Fibroblast of lung (primary cell): ENCODE measurements at regions not wholly inside any gene's neighbourhood (a gene's known extent, or its start where the extent isn't known, plus 50 kb on each side); places are given as distances from the start of the nearest gene placed in this dataset.

Experiments used
- DNase-seq, 2 donors: peaks; one replicate each; pipeline versions ENCODE4 v3.0.0 to v3.0.0-alpha.2; 2010; ENCODE audit warnings: low read depth in 2 of 2
- H2AFZ ChIP-seq: 2 replicates; pipeline ENCODE4 v1.5.1; 2012; ENCODE audit warnings: low read length, control low read depth, inconsistent platforms
- H3K27ac ChIP-seq: 2 replicates; pipeline ENCODE4 v1.5.1; 2011; ENCODE audit warnings: low read length, control low read depth; ENCODE audit not compliant: insufficient read depth
- H3K27me3 ChIP-seq: 2 replicates; pipeline ENCODE4 v1.5.1; 2011; ENCODE audit warnings: mild to moderate bottlenecking, low read length; ENCODE audit not compliant: control insufficient read depth, insufficient read depth
- H3K36me3 ChIP-seq: 2 replicates; pipeline ENCODE4 v1.5.1; 2011; ENCODE audit warnings: low read length; ENCODE audit not compliant: control insufficient read depth, insufficient read depth
- H3K4me1 ChIP-seq: 2 replicates; pipeline ENCODE4 v1.5.1; 2011; ENCODE audit warnings: low read length; ENCODE audit not compliant: control insufficient read depth, insufficient read depth; ENCODE audit errors: extremely low read depth
- H3K4me2 ChIP-seq: 2 replicates; pipeline ENCODE4 v1.5.1; 2011; ENCODE audit warnings: low read length, control low read depth; ENCODE audit not compliant: insufficient read depth; ENCODE audit errors: extremely low read depth
- H3K4me3 ChIP-seq, 4 experiments: fragments of 200-600 bp in 1 of 4; sonication (generic) in 1 of 4; replicated peaks in 1 of 4; 2 replicates each; pipeline ENCODE4 v1.5.1; 2011 to 2016; ENCODE audit warnings: low read length in 4 of 4, low read depth in 3 of 4, mild to moderate bottlenecking in 3 of 4, control low read depth in 2 of 4, inconsistent platforms in 1 of 4, mixed read lengths in 1 of 4; ENCODE audit not compliant: insufficient read depth in 1 of 4; ENCODE audit errors: control extremely low read depth in 1 of 4
- H3K79me2 ChIP-seq: 2 replicates; pipeline ENCODE4 v1.5.1; 2012; ENCODE audit warnings: mild to moderate bottlenecking, low read length, inconsistent platforms; ENCODE audit not compliant: control insufficient read depth, insufficient read depth
- H3K9ac ChIP-seq: 2 replicates; pipeline ENCODE4 v1.5.1; 2011; ENCODE audit warnings: mild to moderate bottlenecking, low read length, control low read depth; ENCODE audit not compliant: insufficient read depth
- H3K9me3 ChIP-seq: 2 replicates; pipeline ENCODE4 v1.5.1; 2012; ENCODE audit warnings: low read depth, low read length; ENCODE audit not compliant: control insufficient read depth, insufficient read depth
- H4K20me1 ChIP-seq: 2 replicates; pipeline ENCODE4 v1.5.1; 2011; ENCODE audit warnings: low read length; ENCODE audit not compliant: control insufficient read depth, insufficient read depth; ENCODE audit errors: extremely low read depth
- CTCF ChIP-seq, 2 donors: IDR thresholded peaks in 1 of 2; conservative IDR thresholded peaks in 1 of 2; 1 replicate in 1 of 2; 2 replicates in 1 of 2; pipeline ENCODE4 v1.5.1; 2011 to 2012; ENCODE audit warnings: low read length in 2 of 2, control low read depth in 1 of 2, inconsistent platforms in 1 of 2, low read depth in 1 of 2, mild to moderate bottlenecking in 1 of 2
- EZH2 ChIP-seq: IDR thresholded peaks from 2 replicates; pipeline ENCODE4 v1.5.1; 2012; ENCODE audit warnings: low read length, control low read depth, mild to moderate bottlenecking; ENCODE audit errors: missing control alignments

- Histone ChIP-seq H3K4me1 (peaks cover 5% of the 10 kb centered on the region), H4K20me1 (no peaks in the 10 kb centered on the region), H3K4me3 (no peak overlapping the region), H3K36me3 (no peaks in the 10 kb centered on the region), H3K9me3 (no peaks in the 10 kb centered on the region), H2AFZ (no peak overlapping the region), H3K79me2 (no peaks in the 10 kb centered on the region), H3K27me3 (no peaks in the 10 kb centered on the region), H3K4me2 (no peak overlapping the region), H3K9ac (no peak overlapping the region), H3K27ac (no peak overlapping the region)
- no peak for DNase-seq
- TF ChIP-seq CTCF (conservative IDR thresholded peaks at IDR 0.05 in 1 of 2, IDR thresholded peaks at IDR 0.05 in 1 of 2; ENCODE audit: low read depth in 1 of 2, low read length in 2 of 2) (no peak), EZH2 (no peak)
Measured at GRCh38 chr10:6783471-6783870, 203.4 kb upstream of the PRKCQ start.

- H3K27me3 ChIP-seq, result no peaks in the 10 kb centered on the region
- DNase-seq, result no peak
- H3K79me2 ChIP-seq, result no peaks in the 10 kb centered on the region
- H3K4me3 ChIP-seq, result no peak overlapping the region
- no peak overlapping the region for H2AFZ ChIP-seq
- H3K27ac ChIP-seq, result no peak overlapping the region
- H3K9me3 ChIP-seq, result no peaks in the 10 kb centered on the region
- H3K4me1 ChIP-seq, result peaks cover 5% of the 10 kb centered on the region
- H4K20me1 ChIP-seq, result no peaks in the 10 kb centered on the region
- TF ChIP-seq CTCF (conservative IDR thresholded peaks at IDR 0.05 in 1 of 2, IDR thresholded peaks at IDR 0.05 in 1 of 2; ENCODE audit: low read depth in 1 of 2, low read length in 2 of 2), result no peak
- H3K36me3 ChIP-seq, result no peaks in the 10 kb centered on the region
- no peak overlapping the region for H3K4me2 ChIP-seq
- no peak overlapping the region for H3K9ac ChIP-seq
Measured at GRCh38 chr10:6782378-6782777, 202.3 kb upstream of the PRKCQ start.

GRCh38 chr10:6781133-6781770, 201.2 kb upstream of the PRKCQ start:
- no peaks in the 10 kb centered on the region for H3K9me3 ChIP-seq
- H3K4me3 ChIP-seq, result no peak overlapping the region
- no peak overlapping the region for H3K27ac ChIP-seq
- H3K4me2 ChIP-seq, result no peak overlapping the region
- H3K79me2 ChIP-seq, result no peaks in the 10 kb centered on the region
- no peak overlapping the region for H2AFZ ChIP-seq
- H3K36me3 ChIP-seq, result no peaks in the 10 kb centered on the region
- H3K27me3 ChIP-seq, result no peaks in the 10 kb centered on the region
- no peaks in the 10 kb centered on the region for H4K20me1 ChIP-seq
- peaks cover 5% of the 10 kb centered on the region for H3K4me1 ChIP-seq
- no peak for DNase-seq
- TF ChIP-seq EZH2 (no peak), CTCF (conservative IDR thresholded peaks at IDR 0.05 in 1 of 2, IDR thresholded peaks at IDR 0.05 in 1 of 2; ENCODE audit: low read depth in 1 of 2, low read length in 2 of 2) (no peak)
- H3K9ac ChIP-seq, result no peak overlapping the region
